HG02678 (cell line): ENCODE measurements at regions not wholly inside any gene's neighbourhood (a gene's known extent, or its start where the extent isn't known, plus 50 kb on each side); places are given as distances from the start of the nearest gene placed in this dataset.

Experiments used
- ATAC-seq: cut with Tn5 transposase; IDR thresholded peaks from one replicate; pipeline ENCODE4 v1.9.1; 2021; ENCODE audit warnings: mild to moderate bottlenecking, moderate library complexity; ENCODE audit not compliant: unreplicated experiment

DNA sequence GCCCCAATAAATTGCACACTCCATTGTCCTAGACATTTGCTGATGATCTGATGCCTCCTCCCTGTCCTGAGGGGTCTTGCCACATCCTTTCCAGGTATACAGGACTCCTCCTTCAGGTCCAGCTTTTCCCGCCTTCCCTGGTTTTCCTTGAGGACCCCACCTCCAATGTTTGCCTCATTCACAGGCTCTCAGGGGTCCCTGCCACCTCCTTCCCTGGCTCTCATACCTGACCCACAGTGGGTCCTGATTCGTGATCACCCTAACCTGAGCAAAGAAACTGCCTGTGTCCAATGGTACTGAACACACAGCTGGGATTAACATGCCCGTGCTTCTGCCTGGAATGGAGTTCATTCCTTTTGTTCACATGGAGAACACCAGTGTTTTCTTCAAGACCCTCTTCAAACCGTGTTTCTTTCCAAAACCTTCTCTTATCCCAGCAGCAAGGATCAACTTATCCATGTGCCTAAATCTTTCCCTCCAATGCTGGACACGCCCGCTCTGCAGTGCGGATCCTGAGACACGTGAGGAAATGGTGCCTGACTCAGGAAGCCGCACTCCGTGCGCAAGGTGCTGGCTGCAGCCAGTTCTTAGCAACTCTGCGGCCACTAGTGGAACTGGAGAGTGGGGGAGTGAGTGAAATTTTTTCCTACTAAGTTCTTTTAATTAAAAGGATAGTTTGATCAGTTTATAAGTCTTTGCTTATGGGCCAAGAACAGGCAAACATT, 354.6 kb upstream of the SHH start:
- no peak for ATAC-seq

- no peak for ATAC-seq
Observed at GRCh38 chr7:156163747-156164146, 351.5 kb upstream of the SHH start.

DNA sequence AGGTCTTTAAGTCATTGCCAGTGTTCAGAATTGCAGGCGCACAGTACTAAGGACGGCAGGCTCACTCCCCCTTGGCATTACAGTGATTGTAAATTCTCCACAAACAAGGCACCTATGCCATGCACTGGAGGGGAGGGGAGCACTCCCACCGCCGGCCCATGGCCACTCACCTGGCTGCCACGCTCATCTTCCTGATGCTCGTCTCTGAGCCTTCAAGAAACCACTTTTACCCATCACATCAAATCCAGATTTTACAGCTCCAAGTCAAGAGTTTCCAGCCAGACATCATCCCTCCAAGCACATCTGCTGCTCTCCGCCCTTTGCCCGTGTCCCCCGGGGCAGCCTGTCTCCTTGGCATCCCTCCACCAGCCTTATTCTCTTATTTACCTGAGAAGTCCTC, 350.2 kb upstream of the SHH start:
- ATAC-seq, result no peak

- ATAC-seq, result no peak
Observed at GRCh38 chr7:156160811-156161210, 348.5 kb upstream of the SHH start.

GRCh38 chr7:156158693-156159092, 346.4 kb upstream of the SHH start:
- ATAC-seq, result no peak

GRCh38 chr7:156158213-156158612, 345.9 kb upstream of the SHH start:
- no peak for ATAC-seq

DNA sequence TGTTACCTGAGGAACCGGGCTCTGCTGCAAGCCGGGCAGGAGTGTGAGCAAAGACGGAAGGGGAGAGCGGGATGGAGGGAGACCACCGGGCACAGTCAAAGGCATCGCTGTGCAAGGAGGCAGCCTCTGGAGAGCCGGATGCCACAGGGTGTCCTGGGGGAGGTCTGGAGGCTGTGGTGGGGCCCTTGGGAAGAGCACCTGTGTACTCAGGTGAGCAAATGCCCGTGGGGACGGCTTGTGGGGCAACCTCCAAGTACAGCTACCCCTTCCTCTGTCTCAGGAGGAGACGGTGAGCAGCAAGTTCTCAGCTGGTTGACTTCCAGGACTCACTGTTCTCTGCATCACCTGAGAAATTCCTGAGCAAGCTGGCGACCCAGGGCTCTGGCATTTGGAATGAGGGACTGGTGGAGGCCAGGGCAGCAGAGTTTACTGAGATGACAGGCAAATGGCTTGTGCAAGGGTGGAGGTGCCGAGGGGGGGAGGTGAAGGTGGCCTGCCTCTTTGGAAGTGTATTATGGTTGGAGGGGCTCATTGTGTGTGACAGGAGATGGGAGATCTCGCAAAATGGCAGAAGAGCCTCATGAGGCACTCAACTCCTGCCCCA, 345.2 kb upstream of the SHH start:
- no peak for ATAC-seq

DNA sequence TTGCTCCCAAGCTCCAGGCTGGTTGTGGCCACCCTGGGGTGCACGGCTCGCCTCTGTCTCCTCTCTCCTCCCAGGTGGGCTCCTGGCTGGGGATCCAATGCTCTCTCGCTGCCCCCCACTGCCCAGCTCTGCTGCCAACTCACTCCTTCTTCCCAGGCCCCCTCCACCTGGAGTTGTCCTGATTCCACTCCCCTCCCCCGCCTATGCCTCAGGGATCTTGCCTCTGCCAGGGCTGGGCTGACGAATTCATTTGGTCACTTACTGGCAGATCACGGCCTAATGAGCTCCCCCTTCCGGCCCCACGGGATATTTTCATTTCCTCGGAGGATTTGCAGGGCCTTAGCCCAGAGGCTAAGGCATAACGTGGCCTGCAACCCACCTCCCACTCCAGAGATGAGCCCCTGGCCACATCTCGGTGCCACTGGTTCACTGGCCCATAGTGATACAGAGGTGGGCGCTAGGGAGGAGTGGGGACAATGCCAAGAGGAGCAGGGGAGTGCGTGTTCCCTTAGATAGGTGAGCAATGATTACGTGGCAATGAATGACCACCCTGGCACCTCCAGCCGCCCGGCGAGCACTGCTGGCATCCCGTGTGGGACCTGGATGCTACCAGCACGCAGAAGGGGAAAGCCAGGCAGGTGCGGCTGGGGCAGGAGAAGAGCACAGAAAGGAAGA, 344.6 kb upstream of the SHH start:
- ATAC-seq, result no peak

DNA sequence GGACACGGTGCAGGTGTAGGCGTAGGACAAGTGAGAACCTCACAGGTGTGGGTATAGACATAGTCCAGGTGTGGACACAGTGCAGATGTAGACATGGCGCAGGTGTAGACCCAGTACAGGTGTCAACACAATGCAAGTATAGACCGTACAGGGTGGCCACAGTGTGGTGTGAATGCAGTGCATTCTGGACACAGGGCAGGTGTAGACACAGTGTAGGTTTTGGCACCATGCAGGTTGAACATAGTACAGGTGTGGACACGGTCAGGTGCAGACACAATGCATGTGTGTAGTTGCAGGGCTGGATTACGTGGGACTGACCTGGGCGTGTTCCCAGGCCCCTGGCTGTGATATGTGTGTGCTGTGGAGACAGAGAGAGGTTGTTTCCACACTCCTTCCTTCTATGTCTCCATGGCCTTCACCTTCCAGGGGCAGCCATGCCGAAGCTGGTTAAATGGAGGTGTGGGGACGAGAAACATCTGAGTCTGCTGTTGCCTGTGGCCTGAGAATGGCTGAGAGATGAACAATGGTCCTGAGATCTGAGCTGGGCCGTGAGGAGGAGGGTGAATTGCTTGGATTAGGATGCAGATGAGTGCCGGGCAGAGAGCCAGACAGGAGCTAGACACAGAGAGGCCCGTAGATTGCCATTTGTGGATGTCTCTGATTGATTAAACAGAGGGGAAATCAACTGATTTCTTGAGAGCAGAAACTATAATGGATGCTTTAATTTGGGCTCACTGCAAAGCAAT, 343.9 kb upstream of the SHH start:
- no peak for ATAC-seq

DNA sequence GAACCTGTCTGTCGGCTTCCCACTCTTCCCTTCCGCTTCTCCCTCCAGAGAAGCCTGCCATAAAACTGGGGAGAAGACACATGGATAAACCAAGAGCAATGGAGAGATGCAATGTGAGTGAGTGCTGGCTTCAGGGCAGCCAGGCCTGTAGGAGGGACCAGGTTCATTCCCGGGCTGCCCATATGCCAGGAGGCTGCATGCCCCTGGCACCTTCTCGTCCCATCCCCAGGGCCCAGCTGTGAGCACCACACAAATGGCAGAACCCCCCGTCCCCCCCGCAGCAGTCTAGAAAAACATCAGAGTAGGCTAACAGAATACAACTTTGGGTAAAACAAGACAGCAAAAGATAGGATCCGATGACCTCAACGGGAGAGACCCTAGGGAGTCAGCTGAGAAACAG, 341.3 kb upstream of the SHH start:
- ATAC-seq, result no peak

DNA sequence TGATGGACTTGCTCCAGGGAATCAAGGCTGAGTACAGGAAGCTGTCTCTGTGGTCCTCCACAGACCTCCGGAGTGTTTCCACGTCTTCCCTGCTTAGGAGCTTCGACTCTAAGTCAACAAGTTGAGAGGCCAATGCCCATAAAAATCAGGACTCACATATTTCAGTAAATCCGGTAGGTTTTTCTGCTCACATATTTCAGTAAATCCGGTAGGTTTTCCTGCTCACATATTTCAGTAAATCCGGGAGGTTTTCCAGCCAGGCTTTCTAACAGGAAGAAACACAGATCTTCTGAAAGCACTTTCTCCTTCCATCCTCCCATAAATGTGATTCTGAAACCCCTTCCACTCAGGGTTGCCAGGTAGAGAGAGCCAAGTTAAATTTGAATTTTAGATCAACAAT, 340.1 kb upstream of the SHH start:
- ATAC-seq, result no peak

GRCh38 chr7:156151658-156152057, 339.4 kb upstream of the SHH start:
- no peak for ATAC-seq

DNA sequence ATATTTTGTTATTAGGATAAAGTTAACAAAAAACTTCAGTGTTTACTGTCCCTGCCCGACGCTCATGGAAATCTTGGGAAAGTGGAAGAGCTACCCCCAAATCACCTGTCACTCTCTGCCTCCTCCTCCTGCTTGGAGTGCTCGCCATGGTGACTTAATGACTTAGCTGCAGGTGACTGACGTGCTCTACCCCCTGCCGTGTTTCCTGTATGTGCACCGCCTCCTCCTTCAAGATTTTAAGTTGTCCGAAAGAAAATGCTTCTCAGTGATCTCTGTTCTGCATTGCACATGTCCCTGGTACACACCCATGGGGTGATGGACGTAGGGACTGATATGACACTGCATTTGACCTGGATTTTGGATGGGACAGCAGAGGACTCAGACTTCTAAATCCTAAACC, 338.8 kb upstream of the SHH start:
- ATAC-seq, result no peak

DNA sequence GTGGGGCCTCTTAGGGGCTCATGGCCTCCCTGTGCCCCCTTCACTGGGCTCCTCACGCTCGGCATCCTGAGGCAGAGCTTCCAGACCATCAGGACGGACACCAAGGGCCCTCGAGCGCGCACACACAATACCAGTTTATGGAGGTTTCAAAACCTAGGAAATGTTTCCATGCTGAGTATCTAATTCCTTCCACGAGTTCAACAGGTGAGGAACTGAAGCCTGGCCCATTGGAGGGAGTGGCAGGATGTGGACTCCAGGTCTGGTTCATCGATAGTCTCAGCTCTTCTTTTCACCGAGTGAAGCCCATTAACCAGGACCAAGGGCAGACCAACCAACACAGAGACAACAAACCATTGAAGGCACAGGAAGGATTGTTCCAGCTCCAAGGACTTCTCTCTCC, 336.7 kb upstream of the SHH start:
- no peak for ATAC-seq

DNA sequence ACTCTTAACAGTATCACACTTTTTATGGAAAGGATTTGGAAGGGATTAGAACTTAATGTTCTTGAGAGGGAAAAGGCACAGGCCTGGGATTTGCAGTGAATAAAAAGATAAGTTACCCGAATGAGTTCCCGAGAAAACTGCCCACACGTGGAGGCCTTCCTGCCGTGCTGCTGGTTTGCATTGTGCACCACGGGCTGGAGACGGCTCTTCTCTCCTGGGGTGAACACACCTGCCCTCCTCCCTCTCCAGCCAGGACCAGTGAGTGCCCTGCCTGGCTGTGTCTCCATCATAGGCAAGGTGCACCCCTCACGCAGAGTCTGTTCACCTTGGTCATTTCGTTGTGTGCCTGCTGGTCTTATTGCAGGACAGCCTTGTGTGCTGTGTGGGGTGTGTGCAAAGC, 336.3 kb upstream of the SHH start:
- no peak for ATAC-seq

DNA sequence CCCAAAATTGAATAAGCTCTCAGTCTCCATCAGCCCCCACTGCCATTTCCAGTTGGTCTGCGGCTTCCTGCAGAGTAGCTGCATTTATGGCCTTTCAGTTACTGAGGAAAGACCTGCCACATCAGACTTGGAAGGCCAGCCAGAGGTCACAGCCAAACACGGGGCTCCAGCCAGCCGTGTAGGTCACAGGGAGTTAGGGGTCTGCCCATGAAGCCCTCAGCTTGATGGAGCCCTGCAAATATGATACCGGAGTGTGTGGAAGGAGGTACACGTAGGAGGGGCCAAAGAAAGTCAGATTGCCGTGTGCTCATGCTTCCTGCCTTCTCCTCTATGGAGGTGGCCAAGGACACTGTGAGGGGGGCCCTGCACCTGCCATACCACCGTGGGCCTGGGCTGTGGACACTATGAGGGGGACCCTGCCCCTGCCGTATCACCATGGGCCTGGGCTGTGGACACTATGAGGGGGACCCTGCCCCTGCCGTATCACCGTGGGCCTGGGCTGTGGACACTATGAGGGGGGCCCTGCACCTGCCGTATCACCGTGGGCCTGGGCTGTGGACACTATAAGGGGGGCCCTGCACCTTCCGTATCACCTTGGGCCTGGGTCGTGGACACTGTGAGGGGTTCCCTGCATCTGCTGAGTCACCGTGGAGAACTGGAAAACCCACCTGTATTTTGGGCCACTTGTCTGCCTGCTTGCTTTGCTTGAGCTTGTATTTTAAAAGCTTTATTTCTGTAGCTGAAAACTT, 335.7 kb upstream of the SHH start:
- ATAC-seq, result no peak

DNA sequence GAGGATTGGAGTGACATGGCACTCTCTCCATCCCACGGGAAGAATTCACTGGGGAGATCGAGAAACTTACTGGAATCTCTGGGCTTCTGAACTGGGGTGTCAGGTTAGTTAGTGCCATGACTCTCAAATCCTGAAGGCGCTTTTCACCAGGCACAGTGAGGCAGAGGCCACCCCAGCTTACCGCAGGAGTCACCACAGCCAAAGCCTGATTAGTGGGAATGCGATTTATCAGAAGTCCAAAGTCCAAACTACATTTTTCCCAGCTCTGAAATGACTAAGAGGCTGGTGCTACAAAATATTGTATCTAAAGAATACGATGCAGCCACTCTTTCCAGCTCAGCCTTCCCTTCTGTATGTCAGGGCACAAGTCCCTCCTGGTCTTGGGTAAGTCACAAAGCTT, 334.8 kb upstream of the SHH start:
- no peak for ATAC-seq

DNA sequence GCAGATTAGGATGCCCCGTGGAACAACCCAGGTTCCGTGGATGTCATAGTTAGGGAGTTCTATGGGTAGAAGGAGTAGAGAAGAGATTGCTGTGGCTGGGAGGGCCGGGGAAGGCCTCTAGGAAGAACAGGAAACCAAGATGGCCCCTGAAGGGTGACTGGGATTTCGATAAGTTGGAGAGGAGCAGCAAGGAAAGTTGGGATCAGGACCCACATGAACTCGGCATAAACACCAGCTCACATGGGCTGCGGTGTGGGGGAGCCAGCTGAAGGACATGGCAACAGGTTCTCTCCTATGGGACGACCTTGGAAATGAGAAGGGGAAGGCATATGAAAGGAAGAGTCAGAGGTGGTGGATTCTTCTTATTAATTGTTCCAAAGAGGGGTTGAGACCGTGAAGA, 333.7 kb upstream of the SHH start:
- no peak for ATAC-seq

DNA sequence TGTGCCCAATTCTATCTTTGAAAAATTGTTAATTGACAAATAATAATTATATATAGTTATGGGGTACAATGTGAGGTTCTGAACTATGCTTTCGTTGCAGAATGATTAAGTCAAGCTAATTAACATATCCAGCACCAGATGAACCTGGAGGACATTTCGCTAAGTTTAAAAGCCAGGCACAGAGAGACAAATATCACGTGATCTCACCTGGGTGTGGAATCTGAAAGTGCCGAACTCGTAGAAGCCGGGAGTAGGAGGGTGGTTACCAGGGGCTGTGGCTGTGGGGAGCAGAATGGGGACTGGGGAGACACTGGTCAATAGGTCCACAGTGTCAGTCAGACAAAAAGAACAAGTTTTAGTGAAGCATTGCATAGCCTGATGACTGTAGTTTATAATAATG, 332.9 kb upstream of the SHH start:
- ATAC-seq, result no peak

DNA sequence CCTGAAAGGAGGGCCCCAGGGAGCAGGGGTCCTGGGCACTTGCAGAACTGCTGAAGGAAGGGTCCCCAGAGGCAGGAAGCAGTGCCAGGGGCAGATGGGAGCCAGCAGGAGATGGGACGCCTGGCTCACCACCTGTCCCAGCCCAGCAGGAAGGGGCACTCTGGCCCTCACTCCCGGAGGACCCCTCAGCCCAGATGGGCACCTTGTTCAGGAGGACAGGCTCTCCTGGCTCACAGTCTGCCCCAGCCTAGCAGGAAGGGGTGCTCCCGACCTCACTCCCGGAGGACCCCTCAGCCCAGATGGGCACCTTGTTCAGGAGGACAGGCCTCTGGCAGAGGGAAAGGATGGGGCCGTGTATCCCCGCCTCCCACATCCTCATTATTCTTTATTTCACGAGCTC, 331.4 kb upstream of the SHH start:
- ATAC-seq, result no peak

GRCh38 chr7:156143158-156143557, 330.9 kb upstream of the SHH start:
- ATAC-seq, result no peak
